GM23248 (cell line): ENCODE measurements at regions not wholly inside any gene's neighbourhood (a gene's known extent, or its start where the extent isn't known, plus 50 kb on each side); places are given as distances from the start of the nearest gene placed in this dataset.

Experiments used
- EZH2 ChIP-seq: fragments of 200-600 bp; sonication (generic); IDR thresholded peaks from 2 replicates; pipeline ENCODE4 v1.6.1; 2018; ENCODE audit warnings: antibody characterized with exemption, mild to moderate bottlenecking; ENCODE audit not compliant: insufficient read depth, poor library complexity, severe bottlenecking
- EZH2phosphoT487 ChIP-seq: fragments of 200-600 bp; sonication (generic); IDR thresholded peaks from 2 replicates; pipeline ENCODE4 v1.6.1; 2018; ENCODE audit warnings: antibody characterized with exemption, moderate library complexity, mild to moderate bottlenecking, low read depth; ENCODE audit not compliant: insufficient read depth

- TF ChIP-seq EZH2: no peak
- no peak for TF ChIP-seq EZH2phosphoT487
Observed at GRCh38 chr14:25658988-25659387, 609.0 kb upstream of the STXBP6 start.
